ENCODE measurements at regions not wholly inside any gene's neighbourhood (a gene's known extent, or its start where the extent isn't known, plus 50 kb on each side); places are given as distances from the start of the nearest gene placed in this dataset.

DNA sequence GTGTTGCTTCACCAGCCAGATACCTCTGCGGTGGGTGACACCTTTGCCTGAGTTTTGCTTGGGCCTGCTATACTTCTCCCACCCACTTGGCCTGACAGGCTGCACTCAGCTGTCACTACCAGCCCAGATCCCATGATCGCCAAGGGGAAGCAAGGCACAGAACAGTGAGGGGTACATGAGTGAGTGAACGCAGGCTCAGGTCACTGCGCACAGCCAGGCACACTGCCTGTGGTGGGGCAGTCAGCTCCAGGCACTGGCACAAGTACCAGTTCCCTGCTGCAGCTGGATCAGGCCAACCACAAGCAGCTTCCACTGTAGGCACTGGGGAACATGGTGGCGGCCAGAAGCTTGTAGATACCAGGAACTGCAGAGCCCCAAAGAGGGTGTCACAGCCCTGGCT lies 441.9 kb upstream of the GRM3 start:
- TF ChIP-seq, protein P1, sequence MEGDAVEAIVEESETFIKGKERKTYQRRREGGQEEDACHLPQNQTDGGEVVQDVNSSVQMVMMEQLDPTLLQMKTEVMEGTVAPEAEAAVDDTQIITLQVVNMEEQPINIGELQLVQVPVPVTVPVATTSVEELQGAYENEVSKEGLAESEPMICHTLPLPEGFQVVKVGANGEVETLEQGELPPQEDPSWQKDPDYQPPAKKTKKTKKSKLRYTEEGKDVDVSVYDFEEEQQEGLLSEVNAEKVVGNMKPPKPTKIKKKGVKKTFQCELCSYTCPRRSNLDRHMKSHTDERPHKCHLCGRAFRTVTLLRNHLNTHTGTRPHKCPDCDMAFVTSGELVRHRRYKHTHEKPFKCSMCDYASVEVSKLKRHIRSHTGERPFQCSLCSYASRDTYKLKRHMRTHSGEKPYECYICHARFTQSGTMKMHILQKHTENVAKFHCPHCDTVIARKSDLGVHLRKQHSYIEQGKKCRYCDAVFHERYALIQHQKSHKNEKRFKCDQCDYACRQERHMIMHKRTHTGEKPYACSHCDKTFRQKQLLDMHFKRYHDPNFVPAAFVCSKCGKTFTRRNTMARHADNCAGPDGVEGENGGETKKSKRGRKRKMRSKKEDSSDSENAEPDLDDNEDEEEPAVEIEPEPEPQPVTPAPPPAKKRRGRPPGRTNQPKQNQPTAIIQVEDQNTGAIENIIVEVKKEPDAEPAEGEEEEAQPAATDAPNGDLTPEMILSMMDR (conservative IDR thresholded peaks at IDR 0.05; ENCODE audit: low read length), result no peak
- TF ChIP-seq EZH2phosphoT487 (IDR thresholded peaks at IDR 0.05; ENCODE audit: borderline replicate concordance), result no peak

Measured in Loucy (cell line).